Fibroblast of mammary gland (primary cell): ENCODE measurements at regions not wholly inside any gene's neighbourhood (a gene's known extent, or its start where the extent isn't known, plus 50 kb on each side); places are given as distances from the start of the nearest gene placed in this dataset.

Source experiments
- DNase-seq: peaks from one replicate; pipeline ENCODE4 v3.0.0-alpha.2; 2010; ENCODE audit warnings: low read depth
- H3K4me3 ChIP-seq: 2 replicates; pipeline ENCODE4 v1.5.1; 2011; ENCODE audit warnings: low read depth, mild to moderate bottlenecking, low read length, moderate library complexity; ENCODE audit not compliant: control insufficient read depth
- CTCF ChIP-seq: conservative IDR thresholded peaks from 2 replicates; pipeline ENCODE4 v1.5.1; 2011; ENCODE audit warnings: low read depth, low read length, inconsistent platforms; ENCODE audit not compliant: control insufficient read depth, insufficient read depth

- no peak for DNase-seq
- TF ChIP-seq CTCF, result no peak
- H3K4me3 ChIP-seq, result no peak overlapping the region
Measured at GRCh38 chr2:128466776-128467175, 148.1 kb upstream of the HS6ST1 start.

GRCh38 chr2:128467321-128467969 lies 148.8 kb upstream of the HS6ST1 start:
- no peak for DNase-seq
- TF ChIP-seq CTCF, result no peak
- no peak overlapping the region for H3K4me3 ChIP-seq

GRCh38 chr2:128468186-128468920 lies 149.7 kb upstream of the HS6ST1 start:
- no peak overlapping the region for H3K4me3 ChIP-seq
- DNase-seq, result no peak
- TF ChIP-seq CTCF, result no peak

- peak; percentile 56 for TF ChIP-seq CTCF
- no peak overlapping the region for H3K4me3 ChIP-seq
- peak; percentile 21 for DNase-seq
Measured at GRCh38 chr2:128469203-128469602, 150.5 kb upstream of the HS6ST1 start.

- no peak overlapping the region for H3K4me3 ChIP-seq
- no peak for TF ChIP-seq CTCF
- no peak for DNase-seq
Measured at GRCh38 chr2:128469875-128470274, 151.2 kb upstream of the HS6ST1 start.

- no peak overlapping the region for H3K4me3 ChIP-seq
- TF ChIP-seq CTCF, result no peak
- DNase-seq, result peak; percentile 30
Measured at GRCh38 chr2:128472789-128473174, 154.1 kb upstream of the HS6ST1 start.
